Endodermal cell (in vitro differentiated cells): ENCODE measurements at regions not wholly inside any gene's neighbourhood (a gene's known extent, or its start where the extent isn't known, plus 50 kb on each side); places are given as distances from the start of the nearest gene placed in this dataset.

Experiments used
- DNase-seq: peaks from one replicate; pipeline ENCODE4 v3.0.0-alpha.2; 2017
- H3K27ac ChIP-seq: 2 replicates; pipeline ENCODE4 v1.5.1; 2013; ENCODE audit warnings: mild to moderate bottlenecking, low read depth, low read length, moderate library complexity
- H3K27me3 ChIP-seq: 2 replicates; pipeline ENCODE4 v1.6.1; 2013; ENCODE audit warnings: mild to moderate bottlenecking, low read length, moderate library complexity; ENCODE audit not compliant: insufficient read depth, control insufficient read depth, poor library complexity, severe bottlenecking
- H3K36me3 ChIP-seq: 2 replicates; pipeline ENCODE4 v1.7.0; 2013; ENCODE audit warnings: mild to moderate bottlenecking, low read length, moderate library complexity; ENCODE audit not compliant: control insufficient read depth, insufficient read depth
- H3K4me1 ChIP-seq: one replicate; pipeline ENCODE4 v1.7.0; 2013; ENCODE audit warnings: low read length; ENCODE audit not compliant: control insufficient read depth, insufficient read depth
- H3K4me3 ChIP-seq: 2 replicates; pipeline ENCODE4 v1.5.1; 2013; ENCODE audit warnings: mild to moderate bottlenecking, low read length, moderate library complexity
- H3K9ac ChIP-seq: 2 replicates; pipeline ENCODE4 v1.6.1; 2013; ENCODE audit warnings: mild to moderate bottlenecking, low read length, moderate library complexity; ENCODE audit not compliant: poor library complexity, severe bottlenecking; ENCODE audit errors: extremely low read depth
- H3K9me3 ChIP-seq: 2 replicates; pipeline ENCODE4 v1.6.1; 2013; ENCODE audit warnings: mild to moderate bottlenecking, low read length, moderate library complexity; ENCODE audit not compliant: control insufficient read depth
- H3K27ac Mint-ChIP-seq: 2 replicates; pipeline ENCODE4 v1.8.0; 2020; ENCODE audit warnings: mixed read lengths
- H3K27me3 Mint-ChIP-seq: 2 replicates; pipeline ENCODE4 v1.8.0; 2021; ENCODE audit warnings: mild to moderate bottlenecking, mixed read lengths; ENCODE audit not compliant: insufficient read depth
- H3K36me3 Mint-ChIP-seq: 2 replicates; pipeline ENCODE4 v1.8.0; 2020; ENCODE audit warnings: low read depth, mixed read lengths
- H3K4me1 Mint-ChIP-seq: 2 replicates; pipeline ENCODE4 v1.8.0; 2020; ENCODE audit warnings: mixed read lengths
- H3K4me3 Mint-ChIP-seq: 2 replicates; pipeline ENCODE4 v1.8.0; 2020; ENCODE audit warnings: mild to moderate bottlenecking, moderate library complexity, mixed read lengths
- H3K9me3 Mint-ChIP-seq: 2 replicates; pipeline ENCODE4 v1.8.0; 2020; ENCODE audit warnings: mild to moderate bottlenecking, mixed read lengths
- WGBS, 2 experiments: methylation state at CpG; one replicate each; pipeline versions ENCODE4 v1.1.5 to v1.1.7; 2013; ENCODE audit warnings: missing lambda C conversion rate in 2 of 2, mixed read lengths in 1 of 2; ENCODE audit not compliant: insufficient coverage in 1 of 2, insufficient read length in 1 of 2; 5-methylcytosine and 5-hydroxymethylcytosine counted together
- TF ChIP-seq, protein P1 (sequence below): fragments of 200-600 bp; sonication (generic); conservative IDR thresholded peaks from 2 replicates; pipeline ENCODE4 v1.5.0; 2021; ENCODE audit warnings: antibody characterized with exemption, mild to moderate bottlenecking

DNA sequence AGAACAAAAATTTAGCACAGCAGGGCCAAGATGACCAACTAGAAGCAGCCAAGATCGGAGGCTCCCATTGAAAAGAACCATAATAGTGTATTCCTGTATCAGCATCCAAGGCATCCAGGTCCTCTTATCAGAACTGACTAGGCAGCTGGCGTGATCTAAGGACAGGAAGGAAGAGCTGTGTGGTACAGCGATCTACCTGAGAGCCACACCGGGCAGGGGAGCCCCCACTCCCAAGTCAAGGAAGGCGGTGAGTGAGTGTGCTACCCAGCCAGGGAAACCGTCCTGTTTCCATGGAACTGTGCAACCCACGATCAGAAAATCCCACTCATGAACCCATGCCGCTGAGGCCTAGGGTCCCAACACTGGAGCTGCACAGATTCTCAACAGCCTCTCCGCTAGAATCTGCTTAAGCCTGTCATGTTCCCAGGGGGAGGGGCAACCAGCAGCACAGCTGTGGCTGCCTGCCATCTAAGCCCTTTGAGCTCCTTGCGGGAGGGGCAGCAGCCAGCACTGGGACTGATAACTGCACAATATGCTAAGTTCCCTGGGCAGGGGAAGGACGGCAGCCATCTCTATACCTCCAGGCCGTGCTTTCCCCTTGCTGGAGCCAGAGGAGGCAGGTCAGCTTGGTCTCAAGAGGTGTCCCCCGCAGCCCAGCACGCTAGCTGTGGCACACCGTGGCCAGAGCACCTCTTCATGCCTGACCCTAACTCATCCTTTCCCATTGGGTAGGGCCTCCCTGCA is 213.0 kb upstream of the SMIM30 start:
- H3K4me1 Mint-ChIP-seq: no peaks in the 10 kb centered on the region
- no peaks in the 10 kb centered on the region for H3K36me3 Mint-ChIP-seq
- Histone ChIP-seq H3K36me3 (no peaks in the 10 kb centered on the region), H3K27me3 (no peaks in the 10 kb centered on the region), H3K9ac (no peak overlapping the region), H3K4me1 (peaks cover 3% of the 10 kb centered on the region), H3K4me3 (peak overlapping the region; percentile 43), H3K27ac (no peak overlapping the region), H3K9me3 (no peaks in the 10 kb centered on the region)
- H3K27me3 Mint-ChIP-seq: peaks cover 5% of the 10 kb centered on the region
- TF ChIP-seq, protein P1, sequence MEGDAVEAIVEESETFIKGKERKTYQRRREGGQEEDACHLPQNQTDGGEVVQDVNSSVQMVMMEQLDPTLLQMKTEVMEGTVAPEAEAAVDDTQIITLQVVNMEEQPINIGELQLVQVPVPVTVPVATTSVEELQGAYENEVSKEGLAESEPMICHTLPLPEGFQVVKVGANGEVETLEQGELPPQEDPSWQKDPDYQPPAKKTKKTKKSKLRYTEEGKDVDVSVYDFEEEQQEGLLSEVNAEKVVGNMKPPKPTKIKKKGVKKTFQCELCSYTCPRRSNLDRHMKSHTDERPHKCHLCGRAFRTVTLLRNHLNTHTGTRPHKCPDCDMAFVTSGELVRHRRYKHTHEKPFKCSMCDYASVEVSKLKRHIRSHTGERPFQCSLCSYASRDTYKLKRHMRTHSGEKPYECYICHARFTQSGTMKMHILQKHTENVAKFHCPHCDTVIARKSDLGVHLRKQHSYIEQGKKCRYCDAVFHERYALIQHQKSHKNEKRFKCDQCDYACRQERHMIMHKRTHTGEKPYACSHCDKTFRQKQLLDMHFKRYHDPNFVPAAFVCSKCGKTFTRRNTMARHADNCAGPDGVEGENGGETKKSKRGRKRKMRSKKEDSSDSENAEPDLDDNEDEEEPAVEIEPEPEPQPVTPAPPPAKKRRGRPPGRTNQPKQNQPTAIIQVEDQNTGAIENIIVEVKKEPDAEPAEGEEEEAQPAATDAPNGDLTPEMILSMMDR: no peak
- H3K4me3 Mint-ChIP-seq: no peak overlapping the region
- H3K9me3 Mint-ChIP-seq: peaks cover under 1% of the 10 kb centered on the region
- peak; percentile 85 for DNase-seq
- 71 to 78% methylated on average over 4 to 15 of the region's 15 CpGs for WGBS, 2 experiments
- no peak overlapping the region for H3K27ac Mint-ChIP-seq

DNA sequence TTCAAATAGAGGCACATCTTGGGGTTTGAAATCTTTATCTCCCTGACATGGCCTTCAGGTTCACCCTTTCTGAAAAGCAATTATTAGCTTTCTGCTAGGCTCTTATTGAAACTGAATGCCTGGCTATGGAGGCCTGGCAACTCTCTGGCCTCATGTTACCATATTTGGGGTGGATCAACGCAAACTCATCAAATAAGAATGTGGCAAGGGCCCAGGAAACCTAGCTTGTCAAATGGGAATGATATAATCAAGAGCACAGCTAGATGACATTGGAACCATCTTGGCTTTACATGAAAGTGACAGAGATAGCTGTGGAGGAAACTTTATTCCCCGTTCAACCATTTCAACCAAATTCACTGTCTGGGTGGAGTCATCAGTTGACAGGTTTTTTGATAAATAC is 202.8 kb upstream of the SMIM30 start:
- TF ChIP-seq, protein P1: no peak
- Mint-ChIP-seq H3K27me3 (peaks cover 3% of the 10 kb centered on the region), H3K27ac (no peak overlapping the region), H3K4me1 (no peaks in the 10 kb centered on the region), H3K36me3 (no peaks in the 10 kb centered on the region), H3K9me3 (no peaks in the 10 kb centered on the region), H3K4me3 (no peak overlapping the region)
- no peak overlapping the region for H3K4me3 ChIP-seq
- WGBS, 2 experiments: 93 to 100% methylated on average over 2 of the region's 2 CpGs
- H3K36me3 ChIP-seq: no peaks in the 10 kb centered on the region
- DNase-seq: no peak
- no peaks in the 10 kb centered on the region for H3K9me3 ChIP-seq
- no peak overlapping the region for H3K27ac ChIP-seq
- H3K9ac ChIP-seq: no peak overlapping the region
- H3K4me1 ChIP-seq: no peaks in the 10 kb centered on the region
- no peaks in the 10 kb centered on the region for H3K27me3 ChIP-seq

DNA sequence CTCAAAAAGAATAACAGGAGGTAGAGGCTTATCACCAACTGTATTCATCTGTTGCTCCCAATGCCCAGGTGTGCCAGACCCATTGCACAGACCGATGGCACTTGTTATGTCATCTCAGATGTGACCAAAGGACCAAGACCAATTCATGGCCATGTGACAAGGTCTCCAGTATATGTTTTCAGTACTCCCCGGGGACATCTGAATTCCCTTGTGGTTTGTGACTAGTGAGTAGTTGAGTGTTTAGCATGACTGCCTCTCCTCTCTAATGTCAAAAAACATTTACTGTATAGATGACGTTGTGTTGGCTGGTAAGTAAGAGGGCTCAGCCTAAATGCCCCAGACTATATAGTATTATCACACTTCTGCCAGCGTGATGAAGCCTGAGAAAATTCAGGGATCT is 202.1 kb upstream of the SMIM30 start:
- no peak overlapping the region for H3K27ac ChIP-seq
- no peak overlapping the region for H3K9ac ChIP-seq
- DNase-seq: no peak
- Mint-ChIP-seq H3K27me3 (peaks cover 3% of the 10 kb centered on the region), H3K4me3 (no peak overlapping the region), H3K27ac (no peak overlapping the region), H3K36me3 (no peaks in the 10 kb centered on the region), H3K9me3 (no peaks in the 10 kb centered on the region), H3K4me1 (no peaks in the 10 kb centered on the region)
- no peak overlapping the region for H3K4me3 ChIP-seq
- H3K36me3 ChIP-seq: no peaks in the 10 kb centered on the region
- H3K9me3 ChIP-seq: no peaks in the 10 kb centered on the region
- no peaks in the 10 kb centered on the region for H3K27me3 ChIP-seq
- no peaks in the 10 kb centered on the region for H3K4me1 ChIP-seq
- 92 to 94% methylated on average over 2 to 4 of the region's 4 CpGs for WGBS, 2 experiments
- TF ChIP-seq, protein P1: no peak
